Testis (tissue), 2 donors: ENCODE measurements at regions not wholly inside any gene's neighbourhood (a gene's known extent, or its start where the extent isn't known, plus 50 kb on each side); places are given as distances from the start of the nearest gene placed in this dataset.

Experiments
- POLR2A ChIP-seq: fragments of 450-650 bp; IDR thresholded peaks from one replicate; pipeline ENCODE4 v1.6.1; 2017; ENCODE audit warnings: antibody characterized with exemption, mild to moderate bottlenecking, moderate library complexity
- TF ChIP-seq, protein P1 (sequence below), 3 experiments: fragments of 450-650 bp in 2 of 3; fragments of 200-600 bp in 1 of 3; sonication (generic) in 1 of 3; IDR thresholded peaks; one replicate each; pipeline ENCODE4 v1.5.1; 2016 to 2019; ENCODE audit warnings: antibody characterized with exemption in 3 of 3, mild to moderate bottlenecking in 2 of 3, moderate library complexity in 1 of 3

DNA sequence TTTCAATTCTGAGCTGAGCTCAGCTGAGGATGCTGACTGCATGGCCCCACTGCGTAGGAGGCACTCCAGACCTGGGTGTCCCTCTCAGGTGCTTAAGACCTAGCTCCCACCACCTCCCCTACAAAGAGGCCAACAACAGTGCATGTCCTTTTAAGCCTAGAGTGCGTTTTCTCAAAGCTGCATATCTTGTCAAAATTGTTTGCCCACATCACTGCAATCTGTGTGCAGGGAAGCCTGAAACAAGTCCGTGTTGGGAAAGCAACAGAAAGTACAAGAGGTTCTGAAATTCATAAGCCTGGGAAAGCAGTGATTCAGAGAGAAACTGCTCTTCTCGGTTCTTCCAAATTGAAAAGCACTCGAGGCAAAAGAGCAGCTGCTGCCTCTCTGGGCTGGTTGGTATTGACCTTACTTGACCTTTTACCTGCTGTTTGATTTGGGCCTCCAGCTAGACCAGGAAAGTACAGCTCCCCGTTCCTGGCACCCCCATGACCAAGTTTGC is 238.4 kb downstream of the NR2F1-AS1 start:
- no peak for TF ChIP-seq POLR2A
- TF ChIP-seq, protein P1, sequence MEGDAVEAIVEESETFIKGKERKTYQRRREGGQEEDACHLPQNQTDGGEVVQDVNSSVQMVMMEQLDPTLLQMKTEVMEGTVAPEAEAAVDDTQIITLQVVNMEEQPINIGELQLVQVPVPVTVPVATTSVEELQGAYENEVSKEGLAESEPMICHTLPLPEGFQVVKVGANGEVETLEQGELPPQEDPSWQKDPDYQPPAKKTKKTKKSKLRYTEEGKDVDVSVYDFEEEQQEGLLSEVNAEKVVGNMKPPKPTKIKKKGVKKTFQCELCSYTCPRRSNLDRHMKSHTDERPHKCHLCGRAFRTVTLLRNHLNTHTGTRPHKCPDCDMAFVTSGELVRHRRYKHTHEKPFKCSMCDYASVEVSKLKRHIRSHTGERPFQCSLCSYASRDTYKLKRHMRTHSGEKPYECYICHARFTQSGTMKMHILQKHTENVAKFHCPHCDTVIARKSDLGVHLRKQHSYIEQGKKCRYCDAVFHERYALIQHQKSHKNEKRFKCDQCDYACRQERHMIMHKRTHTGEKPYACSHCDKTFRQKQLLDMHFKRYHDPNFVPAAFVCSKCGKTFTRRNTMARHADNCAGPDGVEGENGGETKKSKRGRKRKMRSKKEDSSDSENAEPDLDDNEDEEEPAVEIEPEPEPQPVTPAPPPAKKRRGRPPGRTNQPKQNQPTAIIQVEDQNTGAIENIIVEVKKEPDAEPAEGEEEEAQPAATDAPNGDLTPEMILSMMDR (IDR thresholded peaks at IDR 0.05) = no peak
